GM18868 (cell line): ENCODE measurements at regions not wholly inside any gene's neighbourhood (a gene's known extent, or its start where the extent isn't known, plus 50 kb on each side); places are given as distances from the start of the nearest gene placed in this dataset.
"Not testable (repeated sequence)": the region's sequence is repeated elsewhere in the genome, so short reads cannot be mapped to it uniquely, and the experiment has no call there.

Source experiments
- ATAC-seq: cut with Tn5 transposase; IDR thresholded peaks from one replicate; pipeline ENCODE4 v1.9.1; 2021; ENCODE audit warnings: mild to moderate bottlenecking, moderate library complexity; ENCODE audit not compliant: unreplicated experiment

DNA sequence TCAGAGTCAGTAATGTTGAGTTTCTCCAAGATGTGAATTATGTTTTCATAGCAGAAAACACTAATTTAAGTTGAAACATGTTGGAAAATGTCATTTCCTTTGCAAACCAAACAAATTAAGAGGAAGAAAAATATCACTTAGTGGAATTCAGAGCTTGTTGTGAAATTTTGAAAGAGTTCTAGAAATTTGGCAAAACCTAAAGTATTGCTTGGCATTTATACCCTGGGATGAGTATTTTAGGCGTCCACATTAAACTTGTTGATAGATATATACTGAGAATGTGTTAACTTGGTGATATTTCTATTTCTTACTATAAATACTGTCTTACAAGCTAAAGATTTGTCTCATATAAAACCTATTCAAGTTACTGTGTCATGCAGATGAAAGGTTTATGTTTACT lies 335.2 kb downstream of the NSUN3 start:
- no peak for ATAC-seq

- ATAC-seq, result no peak
These were observed 338.6 kb downstream of the NSUN3 start for GRCh38 chr3:94401466-94401865.

DNA sequence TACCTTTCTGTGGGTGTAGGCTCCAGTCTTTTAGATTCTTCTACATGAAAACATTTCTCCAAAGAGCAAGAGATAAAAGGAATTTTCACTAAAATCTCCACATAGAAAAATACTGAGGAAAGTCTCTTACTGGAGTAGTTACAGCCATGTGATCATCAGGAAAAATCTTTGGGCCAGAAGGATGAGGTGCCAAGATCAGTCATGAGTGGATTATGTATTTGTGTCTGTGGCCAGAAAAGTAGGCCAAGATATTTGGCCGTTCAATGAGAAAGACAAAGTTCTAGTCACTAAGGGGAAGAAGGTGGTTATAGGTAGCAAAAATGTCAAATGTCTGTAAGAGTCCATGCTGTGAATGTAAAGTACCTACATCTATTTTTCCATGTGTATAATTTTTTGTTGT lies 339.3 kb downstream of the NSUN3 start:
- no peak for ATAC-seq

- ATAC-seq, result peak; percentile 62
These were observed 342.6 kb downstream of the NSUN3 start for GRCh38 chr3:94405258-94406035.

DNA sequence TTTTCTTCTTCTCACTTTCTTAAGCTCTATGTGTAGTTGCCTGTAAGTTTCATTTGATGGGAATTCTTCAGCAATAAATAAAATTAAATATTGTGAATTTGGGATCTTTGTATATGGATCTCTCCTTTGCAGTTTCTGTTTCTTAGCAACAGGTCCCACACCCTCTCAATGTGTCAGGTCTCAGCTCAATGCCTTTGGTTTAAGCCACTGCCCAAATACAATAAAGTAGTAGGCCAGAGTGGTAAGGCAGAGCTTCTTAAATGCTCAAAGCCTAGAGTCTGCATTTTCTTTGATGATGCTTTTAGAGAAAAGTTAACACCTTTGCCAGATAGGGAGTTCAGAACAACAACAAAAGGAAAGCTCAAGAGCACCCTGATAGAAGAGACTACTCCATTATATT lies 343.7 kb downstream of the NSUN3 start:
- no peak for ATAC-seq

DNA sequence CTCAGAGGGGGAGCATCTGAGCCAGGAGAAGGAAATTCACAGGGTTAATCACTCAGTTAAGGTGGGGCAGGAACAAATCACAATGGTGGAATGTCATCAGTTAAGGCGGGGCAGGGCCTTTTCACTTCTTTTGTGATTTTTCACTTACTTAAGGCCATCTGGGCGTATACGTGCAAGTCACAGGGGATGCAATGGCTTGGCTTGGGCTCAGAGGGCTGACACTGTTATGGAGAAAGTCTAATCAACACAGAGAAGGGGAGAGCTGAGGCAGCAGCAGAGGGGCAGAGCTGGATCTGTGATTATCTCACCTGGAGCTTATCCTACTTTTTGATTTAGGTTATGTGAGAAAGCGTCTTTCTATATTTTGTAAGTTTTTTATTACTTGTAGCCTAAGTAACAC lies 350.1 kb downstream of the NSUN3 start:
- not testable (repeated sequence) for ATAC-seq

DNA sequence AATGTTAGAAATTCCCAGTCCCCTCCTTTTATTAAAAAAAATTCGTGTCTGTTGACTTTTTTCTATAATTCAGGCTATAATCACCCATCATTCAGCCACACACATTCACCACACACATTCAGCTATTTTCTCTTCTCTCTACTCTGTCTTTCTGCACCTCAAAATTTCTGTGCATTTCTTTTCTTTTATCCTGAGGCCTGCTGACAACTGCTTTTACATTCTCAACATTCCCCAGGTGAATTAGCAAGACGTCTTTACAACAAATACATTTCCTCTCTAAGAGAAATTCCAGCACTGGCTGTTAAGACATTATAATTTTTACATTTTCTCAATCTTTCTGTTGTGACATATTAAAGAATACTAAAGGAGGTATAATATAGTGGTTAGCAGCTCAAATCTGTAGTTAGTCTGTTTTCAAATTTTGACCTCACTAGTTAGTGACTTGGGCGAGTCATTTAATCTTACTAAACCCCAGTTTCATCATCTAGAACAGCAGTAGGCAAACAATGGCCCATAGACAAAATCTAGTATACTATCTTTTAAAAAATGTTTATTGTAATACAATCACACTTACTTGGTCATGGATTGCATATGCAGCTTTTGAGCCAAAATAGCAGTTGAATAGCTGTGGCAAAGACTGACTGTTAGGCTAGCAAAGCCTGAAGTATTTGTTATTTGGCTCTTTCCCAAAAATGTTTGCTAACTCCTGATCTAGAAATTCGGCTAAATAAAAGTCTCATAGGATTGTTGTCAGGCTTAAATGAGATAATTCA lies 350.7 kb downstream of the NSUN3 start:
- ATAC-seq, result no peak

- no peak for ATAC-seq
These were observed 351.6 kb downstream of the NSUN3 start for GRCh38 chr3:94414418-94414817.

GRCh38 chr3:94416768-94417167 lies 353.9 kb downstream of the NSUN3 start:
- no peak for ATAC-seq

- no peak for ATAC-seq
These were observed 355.1 kb downstream of the NSUN3 start for GRCh38 chr3:94417963-94418455.

DNA sequence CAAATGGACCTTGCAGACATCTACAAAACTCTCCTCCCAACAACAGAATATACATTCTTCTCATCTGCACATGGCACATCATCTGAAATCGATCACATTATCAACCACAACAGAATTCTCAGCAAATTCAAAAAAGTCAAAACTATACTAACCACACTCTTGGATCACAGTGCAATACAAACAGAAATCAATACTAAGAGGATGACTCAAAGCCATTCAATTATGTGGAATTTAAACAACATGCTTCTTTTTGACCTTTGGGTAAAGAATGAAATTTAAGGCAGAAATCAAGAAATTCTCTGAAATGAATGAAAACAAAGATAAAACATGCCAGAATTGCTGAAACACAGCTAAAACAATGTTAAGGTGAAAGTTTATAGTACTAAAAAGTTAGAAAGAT lies 358.1 kb downstream of the NSUN3 start:
- ATAC-seq, result no peak

DNA sequence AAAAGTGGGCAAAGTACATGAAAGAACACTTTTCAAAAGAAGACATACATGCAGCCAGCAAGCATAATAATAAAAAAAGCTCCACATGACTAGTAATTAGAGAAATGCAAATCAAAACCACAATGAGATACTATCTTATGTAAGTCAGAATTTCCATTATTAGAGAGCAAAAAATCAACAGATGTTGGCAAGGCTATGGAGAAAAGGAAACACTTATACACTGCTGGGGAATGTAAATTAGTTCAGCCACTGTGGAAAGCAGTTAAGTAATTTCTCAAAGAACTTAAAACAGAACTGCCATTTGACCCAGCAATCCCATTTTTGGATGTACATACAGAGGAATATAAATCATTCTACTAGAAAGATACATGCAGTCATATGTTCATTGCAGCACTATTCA lies 360.7 kb downstream of the NSUN3 start:
- ATAC-seq, result no peak

- ATAC-seq, result no peak
These were observed 366.7 kb downstream of the NSUN3 start for GRCh38 chr3:94429517-94429916.

DNA sequence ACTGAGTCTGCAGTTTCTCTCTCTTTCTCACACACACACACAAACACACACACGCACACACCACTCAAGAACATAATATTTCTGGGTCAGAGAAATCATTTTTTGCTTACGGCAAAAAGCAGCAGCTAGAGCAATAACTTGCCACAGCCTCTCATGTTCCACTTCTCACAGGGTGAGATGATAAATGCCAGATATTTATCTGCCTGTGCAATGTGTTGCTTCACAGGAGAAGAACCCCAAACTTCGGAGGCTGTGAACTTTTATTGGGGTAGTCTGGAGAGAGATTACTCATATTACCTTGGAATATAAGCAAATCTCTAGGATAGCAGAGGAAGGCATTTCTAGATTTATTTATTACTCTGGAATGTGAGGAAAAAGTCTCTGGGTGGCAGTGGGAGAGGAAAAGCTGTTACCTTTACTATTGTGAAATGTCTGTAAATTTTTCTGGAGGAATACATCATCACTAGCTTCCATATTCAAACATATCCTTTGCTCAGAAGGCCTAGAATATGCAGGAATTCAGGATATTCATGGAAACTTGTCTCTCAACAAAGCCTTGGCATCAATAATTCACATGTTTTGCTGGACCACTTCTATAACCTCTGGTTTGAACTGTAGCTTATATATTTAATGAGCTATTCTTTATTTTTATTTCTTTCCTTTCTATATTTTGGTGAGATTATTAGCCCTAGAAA lies 369.2 kb downstream of the NSUN3 start:
- ATAC-seq, result no peak

- ATAC-seq, result no peak
These were observed 370.9 kb downstream of the NSUN3 start for GRCh38 chr3:94433811-94434210.

GRCh38 chr3:94440767-94441493 lies 378.1 kb downstream of the NSUN3 start:
- ATAC-seq, result no peak

DNA sequence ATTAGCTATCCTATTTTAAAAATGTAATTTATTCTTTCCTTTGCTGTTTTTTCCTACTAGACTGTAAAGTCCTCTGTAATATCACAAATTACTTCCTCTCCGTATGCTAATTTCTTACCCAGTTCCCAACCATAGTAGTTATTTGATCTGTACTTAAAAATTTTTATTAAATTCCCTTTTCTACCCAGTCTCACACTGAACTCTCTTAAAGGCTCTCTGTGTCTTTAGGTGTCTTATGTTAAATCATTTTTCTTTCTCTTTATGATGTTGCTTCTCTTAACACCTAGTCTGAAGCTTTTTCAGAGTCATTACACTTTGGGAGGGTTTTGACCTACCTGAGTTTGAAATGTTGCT lies 378.6 kb downstream of the NSUN3 start:
- ATAC-seq, result no peak

DNA sequence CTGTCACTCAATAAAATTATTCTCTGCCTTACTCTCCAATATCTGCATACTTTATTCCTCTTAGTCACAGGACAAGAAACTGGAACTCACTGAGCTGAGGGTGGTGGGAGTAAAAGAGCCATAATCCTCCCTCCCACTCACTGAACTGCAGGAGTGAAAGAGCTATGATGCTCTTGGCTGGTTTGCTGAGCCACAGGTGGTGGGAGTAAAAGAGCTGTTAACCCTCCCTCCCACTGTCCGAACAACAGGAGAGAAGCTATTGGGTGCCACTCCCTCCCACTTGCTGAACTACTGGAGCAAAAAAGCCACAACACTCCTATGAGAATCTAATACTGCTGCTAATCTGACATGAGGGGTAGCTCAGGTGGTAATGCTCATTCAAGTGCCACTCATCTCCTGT lies 391.0 kb downstream of the NSUN3 start:
- ATAC-seq, result no peak

GRCh38 chr3:94459167-94459566 lies 396.3 kb downstream of the NSUN3 start:
- ATAC-seq, result no peak

DNA sequence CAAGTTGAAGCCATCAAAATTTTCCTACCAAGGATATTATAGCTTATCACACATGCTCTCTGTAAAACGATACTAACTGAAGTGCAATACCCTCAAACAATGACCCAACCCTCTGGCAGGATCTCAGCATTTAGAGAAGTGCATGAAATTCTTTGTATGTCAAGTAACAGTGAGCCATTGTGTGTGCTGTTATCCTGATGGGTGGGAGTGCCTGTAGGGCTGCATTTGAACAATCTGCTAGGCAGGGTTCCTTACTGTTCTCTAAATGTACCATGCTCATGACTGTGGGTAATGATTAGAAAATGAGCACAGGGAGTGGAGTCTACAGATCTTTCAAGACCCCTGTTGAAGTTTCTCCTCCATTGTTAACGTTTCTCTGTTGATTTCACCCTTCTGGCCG lies 398.1 kb downstream of the NSUN3 start:
- ATAC-seq, result no peak

DNA sequence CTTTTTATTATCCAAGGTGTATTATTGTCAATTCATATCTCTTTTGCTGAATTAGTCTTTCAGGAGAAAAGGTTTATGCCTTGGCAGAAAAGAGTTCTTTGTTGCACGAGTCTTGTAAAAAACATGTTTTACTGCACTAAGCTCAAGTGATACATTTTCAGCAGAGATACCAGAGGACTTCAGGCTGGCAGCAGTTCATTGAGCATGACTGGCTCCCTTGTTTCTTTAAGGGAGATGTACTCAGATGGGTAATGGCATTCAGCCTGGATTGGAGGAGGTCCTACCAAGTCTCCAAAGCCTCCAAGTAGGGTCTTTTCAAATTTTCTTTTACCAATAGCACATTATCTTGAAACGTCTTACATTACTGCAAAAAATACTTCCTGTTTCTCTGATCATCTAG lies 400.1 kb downstream of the NSUN3 start:
- ATAC-seq, result no peak
